ENCODE measurements at regions not wholly inside any gene's neighbourhood (a gene's known extent, or its start where the extent isn't known, plus 50 kb on each side); places are given as distances from the start of the nearest gene placed in this dataset.

DNA sequence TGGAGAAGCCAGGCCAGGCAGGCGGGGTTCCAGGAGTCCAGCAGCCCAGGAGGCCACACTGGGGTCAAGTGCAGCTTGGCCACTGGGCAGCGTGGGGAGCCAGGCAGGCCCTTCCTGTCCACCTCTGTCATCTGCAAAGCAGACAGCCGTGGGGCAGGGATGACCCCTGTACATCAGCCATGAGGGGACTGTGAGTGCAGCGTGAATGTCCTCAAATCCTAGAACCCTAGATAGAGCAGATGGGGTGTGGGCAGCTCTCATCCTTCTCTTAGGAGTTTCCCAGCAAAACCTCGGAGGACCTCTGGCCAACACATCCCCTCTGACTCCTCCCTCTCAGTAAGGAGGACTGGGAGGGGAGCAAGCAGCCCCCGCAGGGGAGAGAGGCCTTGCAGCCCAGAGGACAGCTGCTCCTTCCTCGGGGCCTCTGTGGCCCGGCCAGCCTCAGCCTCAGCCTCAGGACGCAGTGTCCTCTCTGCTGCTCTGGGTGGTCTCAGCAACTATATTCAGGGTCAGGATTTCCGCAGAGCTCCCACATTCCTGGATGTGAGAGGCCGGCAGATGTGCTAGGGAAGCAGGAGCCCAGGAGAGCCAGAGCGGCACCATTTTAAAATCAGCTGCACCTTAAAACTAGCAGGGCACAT lies 820.5 kb downstream of the BRD1 start (continued):
- TF ChIP-seq, protein P1, sequence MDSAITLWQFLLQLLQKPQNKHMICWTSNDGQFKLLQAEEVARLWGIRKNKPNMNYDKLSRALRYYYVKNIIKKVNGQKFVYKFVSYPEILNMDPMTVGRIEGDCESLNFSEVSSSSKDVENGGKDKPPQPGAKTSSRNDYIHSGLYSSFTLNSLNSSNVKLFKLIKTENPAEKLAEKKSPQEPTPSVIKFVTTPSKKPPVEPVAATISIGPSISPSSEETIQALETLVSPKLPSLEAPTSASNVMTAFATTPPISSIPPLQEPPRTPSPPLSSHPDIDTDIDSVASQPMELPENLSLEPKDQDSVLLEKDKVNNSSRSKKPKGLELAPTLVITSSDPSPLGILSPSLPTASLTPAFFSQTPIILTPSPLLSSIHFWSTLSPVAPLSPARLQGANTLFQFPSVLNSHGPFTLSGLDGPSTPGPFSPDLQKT (IDR thresholded peaks at IDR 0.05; ENCODE audit: borderline replicate concordance, low read depth, low read length) = no peak
- TF ChIP-seq ZFP37 (tag by site-specific recombination; IDR thresholded peaks at IDR 0.05) (no peak), ZNF76 (tag by site-specific recombination; IDR thresholded peaks at IDR 0.05; ENCODE audit: borderline replicate concordance, low read depth) (no peak), KLF16 (tag by site-specific recombination; IDR thresholded peaks at IDR 0.05) (no peak), ZEB2 (tag by site-specific recombination; IDR thresholded peaks at IDR 0.05) (no peak), TCF7L2 (IDR thresholded peaks at IDR 0.05; ENCODE audit: borderline replicate concordance, low read depth, low read length) (no peak)

DNA sequence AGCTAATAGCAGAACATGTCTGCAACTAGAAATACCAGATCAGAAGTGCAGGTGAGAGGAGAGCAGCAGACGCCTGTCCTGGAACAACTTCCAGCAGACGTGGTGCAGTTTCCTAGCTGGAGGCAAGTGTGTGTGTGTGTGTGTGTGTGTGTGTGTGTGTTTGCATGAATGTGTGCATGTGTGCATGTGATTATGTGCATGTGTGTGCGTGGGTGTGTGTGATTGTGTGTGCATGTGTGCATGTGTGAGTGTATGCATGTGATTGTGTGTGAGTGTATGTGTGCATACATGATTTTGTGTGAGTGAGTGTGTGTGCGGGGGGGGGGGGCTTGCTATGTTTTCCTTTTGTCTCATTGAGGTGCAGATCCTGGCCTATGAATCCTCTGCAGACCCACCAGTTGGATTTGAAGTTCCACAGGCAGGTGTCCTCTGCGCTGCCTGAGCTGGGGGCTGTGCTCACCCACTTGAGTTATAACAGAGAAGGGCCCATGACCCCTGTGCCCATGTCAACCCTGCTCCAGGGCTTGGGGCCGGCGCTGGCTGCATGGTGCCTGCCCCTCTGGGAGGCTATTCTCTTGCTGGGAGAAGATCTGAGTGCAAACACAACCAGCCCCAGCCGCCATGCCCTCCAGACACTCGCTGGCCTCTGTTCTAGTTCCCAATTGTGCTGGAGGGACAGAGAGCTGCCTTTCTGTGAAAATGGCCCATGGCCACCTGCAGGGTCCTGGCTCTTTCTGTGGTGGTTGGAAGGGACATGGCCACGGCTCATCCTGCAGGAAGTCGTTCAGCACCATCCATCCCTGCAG lies 821.3 kb downstream of the BRD1 start:
- POLR2A ChIA-PET = interaction anchor here (0.5 kb wide), 1 partner anchor 360 kb away, joined by 4 read pairs; no protein-coding TSS in a partner anchor
- no peak overlapping the region for H3K4me3 ChIP-seq (ENCODE audit: low read depth, low read length)
- no peaks in the 10 kb centered on the region for H3K9me3 ChIP-seq (ENCODE audit: control insufficient read depth, insufficient read depth, low read depth, low read length)
- CTCF ChIA-PET = no interaction called here
- no peak overlapping the region for H3K27ac ChIP-seq (ENCODE audit: extremely low read depth, low read depth, low read length)
- no peaks in the 10 kb centered on the region for H3K36me3 ChIP-seq (ENCODE audit: control insufficient read depth in 2 of 2, insufficient read depth in 1 of 2, low read length in 2 of 2)
- no peaks in the 10 kb centered on the region for H3K4me1 ChIP-seq (ENCODE audit: control insufficient read depth, insufficient read depth, low read length)
- TF ChIP-seq ZFP41 (tag by site-specific recombination; IDR thresholded peaks at IDR 0.05; ENCODE audit: borderline replicate concordance) (no peak), ZNF660 (tag by site-specific recombination; IDR thresholded peaks at IDR 0.05) (no peak), ZNF624 (tag by site-specific recombination; IDR thresholded peaks at IDR 0.05) (no peak), ZNF626 (tag by site-specific recombination; IDR thresholded peaks at IDR 0.05) (no peak), ZNF274 (IDR thresholded peaks at IDR 0.05; ENCODE audit: low read length) (no peak), ZNF274 (tag by site-specific recombination; IDR thresholded peaks at IDR 0.05; ENCODE audit: borderline replicate concordance) (no peak), GLIS1 (tag by site-specific recombination; IDR thresholded peaks at IDR 0.05) (no peak), ZNF623 (tag by site-specific recombination; IDR thresholded peaks at IDR 0.05) (no peak)
- TF ChIP-seq, protein P2, sequence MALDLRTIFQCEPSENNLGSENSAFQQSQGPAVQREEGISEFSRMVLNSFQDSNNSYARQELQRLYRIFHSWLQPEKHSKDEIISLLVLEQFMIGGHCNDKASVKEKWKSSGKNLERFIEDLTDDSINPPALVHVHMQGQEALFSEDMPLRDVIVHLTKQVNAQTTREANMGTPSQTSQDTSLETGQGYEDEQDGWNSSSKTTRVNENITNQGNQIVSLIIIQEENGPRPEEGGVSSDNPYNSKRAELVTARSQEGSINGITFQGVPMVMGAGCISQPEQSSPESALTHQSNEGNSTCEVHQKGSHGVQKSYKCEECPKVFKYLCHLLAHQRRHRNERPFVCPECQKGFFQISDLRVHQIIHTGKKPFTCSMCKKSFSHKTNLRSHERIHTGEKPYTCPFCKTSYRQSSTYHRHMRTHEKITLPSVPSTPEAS (tag by site-specific recombination; IDR thresholded peaks at IDR 0.05) = peak; percentile 75

DNA sequence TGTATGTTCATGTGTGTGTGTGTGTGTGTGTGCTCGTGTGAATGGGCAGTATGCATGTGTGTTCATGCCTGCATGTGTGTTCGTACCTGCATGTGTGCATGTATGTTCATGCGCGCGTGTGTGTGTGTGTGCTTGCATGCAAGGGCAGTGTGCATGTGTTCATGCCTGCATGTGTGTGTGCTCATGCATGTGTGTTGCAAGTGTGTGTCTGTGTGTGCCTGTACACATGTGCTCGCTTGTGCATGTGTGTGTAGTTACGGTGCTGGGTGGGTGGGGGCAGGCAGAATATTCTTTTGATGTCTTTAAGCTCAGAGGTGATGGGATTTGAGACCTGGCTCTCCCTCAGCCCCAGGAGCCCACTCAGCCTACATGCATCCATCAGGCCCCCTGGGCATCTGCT lies 822.1 kb downstream of the BRD1 start:
- Histone ChIP-seq H3K4me1 (ENCODE audit: control insufficient read depth, insufficient read depth, low read length) (no peaks in the 10 kb centered on the region), H3K4me3 (ENCODE audit: low read depth, low read length) (no peak overlapping the region), H3K36me3 (ENCODE audit: control insufficient read depth in 2 of 2, insufficient read depth in 1 of 2, low read length in 2 of 2) (no peaks in the 10 kb centered on the region), H3K9me3 (ENCODE audit: control insufficient read depth, insufficient read depth, low read depth, low read length) (no peaks in the 10 kb centered on the region), H3K27ac (ENCODE audit: extremely low read depth, low read depth, low read length) (no peak overlapping the region)
- CTCF ChIA-PET = no interaction called here
- POLR2A ChIA-PET = no interaction called here
- no peak for TF ChIP-seq HOXC10 (CRISPR knock-in tag; IDR thresholded peaks at IDR 0.05)
- TF ChIP-seq SCRT2 (tag by site-specific recombination; IDR thresholded peaks at IDR 0.05) = no peak
- no peak for TF ChIP-seq ZNF16 (tag by site-specific recombination; IDR thresholded peaks at IDR 0.05; ENCODE audit: low read depth)
- TF ChIP-seq, protein P3, sequence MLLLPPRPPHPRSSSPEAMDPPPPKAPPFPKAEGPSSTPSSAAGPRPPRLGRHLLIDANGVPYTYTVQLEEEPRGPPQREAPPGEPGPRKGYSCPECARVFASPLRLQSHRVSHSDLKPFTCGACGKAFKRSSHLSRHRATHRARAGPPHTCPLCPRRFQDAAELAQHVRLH (tag by site-specific recombination; IDR thresholded peaks at IDR 0.05) = no peak
- TF ChIP-seq ZNF140 (tag by site-specific recombination; IDR thresholded peaks at IDR 0.05) = no peak
- no peak for TF ChIP-seq ZNF121 (tag by site-specific recombination; IDR thresholded peaks at IDR 0.05)
- TF ChIP-seq, protein P4, sequence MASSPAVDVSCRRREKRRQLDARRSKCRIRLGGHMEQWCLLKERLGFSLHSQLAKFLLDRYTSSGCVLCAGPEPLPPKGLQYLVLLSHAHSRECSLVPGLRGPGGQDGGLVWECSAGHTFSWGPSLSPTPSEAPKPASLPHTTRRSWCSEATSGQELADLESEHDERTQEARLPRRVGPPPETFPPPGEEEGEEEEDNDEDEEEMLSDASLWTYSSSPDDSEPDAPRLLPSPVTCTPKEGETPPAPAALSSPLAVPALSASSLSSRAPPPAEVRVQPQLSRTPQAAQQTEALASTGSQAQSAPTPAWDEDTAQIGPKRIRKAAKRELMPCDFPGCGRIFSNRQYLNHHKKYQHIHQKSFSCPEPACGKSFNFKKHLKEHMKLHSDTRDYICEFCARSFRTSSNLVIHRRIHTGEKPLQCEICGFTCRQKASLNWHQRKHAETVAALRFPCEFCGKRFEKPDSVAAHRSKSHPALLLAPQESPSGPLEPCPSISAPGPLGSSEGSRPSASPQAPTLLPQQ (tag by site-specific recombination; IDR thresholded peaks at IDR 0.05) = no peak
- TF ChIP-seq, protein P2 (tag by site-specific recombination; IDR thresholded peaks at IDR 0.05) = no peak
- TF ChIP-seq ZBTB8A (tag by site-specific recombination; IDR thresholded peaks at IDR 0.05) = no peak
- TF ChIP-seq ZNF768 (tag by site-specific recombination; IDR thresholded peaks at IDR 0.05) = no peak
- no peak for TF ChIP-seq ZNF138 (tag by site-specific recombination; IDR thresholded peaks at IDR 0.05; ENCODE audit: borderline replicate concordance)
- no peak for TF ChIP-seq ZNF433 (tag by site-specific recombination; IDR thresholded peaks at IDR 0.05; ENCODE audit: low read depth)
- TF ChIP-seq ZNF624 (tag by site-specific recombination; IDR thresholded peaks at IDR 0.05) = no peak
- TF ChIP-seq ZNF324 (tag by site-specific recombination; IDR thresholded peaks at IDR 0.05) = no peak
